ENCODE measurements at regions not wholly inside any gene's neighbourhood (a gene's known extent, or its start where the extent isn't known, plus 50 kb on each side); places are given as distances from the start of the nearest gene placed in this dataset.

DNA sequence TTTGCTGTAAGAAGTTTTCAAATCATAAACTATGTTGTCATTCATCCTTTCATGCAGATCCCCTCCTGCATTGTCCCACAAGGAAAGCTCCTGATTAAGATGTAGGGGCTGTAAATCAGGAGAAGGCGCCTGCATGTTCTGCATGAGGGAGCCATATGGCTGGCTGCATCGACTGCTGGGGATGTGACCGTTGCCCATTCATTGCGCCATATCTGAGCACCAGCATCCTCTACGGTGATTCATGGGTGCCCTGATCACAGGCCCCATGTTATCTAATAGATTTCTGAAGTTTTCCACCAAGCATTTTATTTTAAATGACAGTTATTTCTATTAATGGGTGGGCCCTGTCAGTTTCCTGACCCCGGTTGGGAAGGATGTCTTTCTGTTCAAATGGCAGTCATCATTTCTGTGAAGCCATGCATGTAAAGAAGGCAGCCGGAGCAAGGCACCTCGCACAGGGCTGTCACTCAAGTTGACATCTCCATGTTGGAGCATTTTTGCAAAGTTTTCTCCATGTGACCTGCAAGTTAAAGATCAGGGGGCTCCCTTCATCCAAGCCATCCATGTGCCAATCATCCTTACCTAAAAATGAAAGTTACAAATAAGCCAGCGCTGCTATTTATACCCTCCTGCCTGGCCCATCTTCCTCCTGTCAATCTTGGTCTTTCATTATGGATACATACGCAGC is 128.8 kb downstream of the TEX36 start:
- no peak overlapping the region for H3K4me2 ChIP-seq (ENCODE audit: low read length)
- no peaks in the 10 kb centered on the region for H3K79me2 ChIP-seq (ENCODE audit: insufficient read depth, low read length)
- H3K4me3 ChIP-seq (replicated peaks in 1 of 2; ENCODE audit: low read depth in 1 of 2, low read length in 2 of 2): no peak overlapping the region
- no peak overlapping the region for H2AFZ ChIP-seq (ENCODE audit: low read depth, low read length, poor library complexity, severe bottlenecking)
- TF ChIP-seq ZNF274 (IDR thresholded peaks at IDR 0.05; ENCODE audit: low read depth, low read length): no peak
- TF ChIP-seq EGR1 (IDR thresholded peaks at IDR 0.05; ENCODE audit: low read depth): no peak
- TF ChIP-seq, protein P1, sequence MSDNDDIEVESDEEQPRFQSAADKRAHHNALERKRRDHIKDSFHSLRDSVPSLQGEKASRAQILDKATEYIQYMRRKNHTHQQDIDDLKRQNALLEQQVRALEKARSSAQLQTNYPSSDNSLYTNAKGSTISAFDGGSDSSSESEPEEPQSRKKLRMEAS (IDR thresholded peaks at IDR 0.05): no peak
- no peak for TF ChIP-seq EZH2phosphoT487 (IDR thresholded peaks at IDR 0.05; ENCODE audit: borderline replicate concordance)
- TF ChIP-seq, protein P2, sequence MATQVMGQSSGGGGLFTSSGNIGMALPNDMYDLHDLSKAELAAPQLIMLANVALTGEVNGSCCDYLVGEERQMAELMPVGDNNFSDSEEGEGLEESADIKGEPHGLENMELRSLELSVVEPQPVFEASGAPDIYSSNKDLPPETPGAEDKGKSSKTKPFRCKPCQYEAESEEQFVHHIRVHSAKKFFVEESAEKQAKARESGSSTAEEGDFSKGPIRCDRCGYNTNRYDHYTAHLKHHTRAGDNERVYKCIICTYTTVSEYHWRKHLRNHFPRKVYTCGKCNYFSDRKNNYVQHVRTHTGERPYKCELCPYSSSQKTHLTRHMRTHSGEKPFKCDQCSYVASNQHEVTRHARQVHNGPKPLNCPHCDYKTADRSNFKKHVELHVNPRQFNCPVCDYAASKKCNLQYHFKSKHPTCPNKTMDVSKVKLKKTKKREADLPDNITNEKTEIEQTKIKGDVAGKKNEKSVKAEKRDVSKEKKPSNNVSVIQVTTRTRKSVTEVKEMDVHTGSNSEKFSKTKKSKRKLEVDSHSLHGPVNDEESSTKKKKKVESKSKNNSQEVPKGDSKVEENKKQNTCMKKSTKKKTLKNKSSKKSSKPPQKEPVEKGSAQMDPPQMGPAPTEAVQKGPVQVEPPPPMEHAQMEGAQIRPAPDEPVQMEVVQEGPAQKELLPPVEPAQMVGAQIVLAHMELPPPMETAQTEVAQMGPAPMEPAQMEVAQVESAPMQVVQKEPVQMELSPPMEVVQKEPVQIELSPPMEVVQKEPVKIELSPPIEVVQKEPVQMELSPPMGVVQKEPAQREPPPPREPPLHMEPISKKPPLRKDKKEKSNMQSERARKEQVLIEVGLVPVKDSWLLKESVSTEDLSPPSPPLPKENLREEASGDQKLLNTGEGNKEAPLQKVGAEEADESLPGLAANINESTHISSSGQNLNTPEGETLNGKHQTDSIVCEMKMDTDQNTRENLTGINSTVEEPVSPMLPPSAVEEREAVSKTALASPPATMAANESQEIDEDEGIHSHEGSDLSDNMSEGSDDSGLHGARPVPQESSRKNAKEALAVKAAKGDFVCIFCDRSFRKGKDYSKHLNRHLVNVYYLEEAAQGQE (IDR thresholded peaks at IDR 0.05; ENCODE audit: low read depth): no peak
- TF ChIP-seq EZH2 (IDR thresholded peaks at IDR 0.05): no peak
- no peak for TF ChIP-seq POLR2AphosphoS5 (IDR thresholded peaks at IDR 0.05; ENCODE audit: low read depth, low read length)
- TF ChIP-seq, protein P3, sequence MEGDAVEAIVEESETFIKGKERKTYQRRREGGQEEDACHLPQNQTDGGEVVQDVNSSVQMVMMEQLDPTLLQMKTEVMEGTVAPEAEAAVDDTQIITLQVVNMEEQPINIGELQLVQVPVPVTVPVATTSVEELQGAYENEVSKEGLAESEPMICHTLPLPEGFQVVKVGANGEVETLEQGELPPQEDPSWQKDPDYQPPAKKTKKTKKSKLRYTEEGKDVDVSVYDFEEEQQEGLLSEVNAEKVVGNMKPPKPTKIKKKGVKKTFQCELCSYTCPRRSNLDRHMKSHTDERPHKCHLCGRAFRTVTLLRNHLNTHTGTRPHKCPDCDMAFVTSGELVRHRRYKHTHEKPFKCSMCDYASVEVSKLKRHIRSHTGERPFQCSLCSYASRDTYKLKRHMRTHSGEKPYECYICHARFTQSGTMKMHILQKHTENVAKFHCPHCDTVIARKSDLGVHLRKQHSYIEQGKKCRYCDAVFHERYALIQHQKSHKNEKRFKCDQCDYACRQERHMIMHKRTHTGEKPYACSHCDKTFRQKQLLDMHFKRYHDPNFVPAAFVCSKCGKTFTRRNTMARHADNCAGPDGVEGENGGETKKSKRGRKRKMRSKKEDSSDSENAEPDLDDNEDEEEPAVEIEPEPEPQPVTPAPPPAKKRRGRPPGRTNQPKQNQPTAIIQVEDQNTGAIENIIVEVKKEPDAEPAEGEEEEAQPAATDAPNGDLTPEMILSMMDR (IDR thresholded peaks at IDR 0.05 in 2 of 3, conservative IDR thresholded peaks at IDR 0.05 in 1 of 3; ENCODE audit: borderline replicate concordance in 1 of 3, insufficient read depth in 1 of 3, low read depth in 2 of 3, low read length in 2 of 3): no peak
- TF ChIP-seq SIN3A (IDR thresholded peaks at IDR 0.05; ENCODE audit: low read depth): no peak
- TF ChIP-seq CEBPB (IDR thresholded peaks at IDR 0.05; ENCODE audit: low read depth): no peak
- no peak for TF ChIP-seq SRF (IDR thresholded peaks at IDR 0.05; ENCODE audit: low read depth)
- no peak for TF ChIP-seq JUND (IDR thresholded peaks at IDR 0.05)
- TF ChIP-seq, protein P4, sequence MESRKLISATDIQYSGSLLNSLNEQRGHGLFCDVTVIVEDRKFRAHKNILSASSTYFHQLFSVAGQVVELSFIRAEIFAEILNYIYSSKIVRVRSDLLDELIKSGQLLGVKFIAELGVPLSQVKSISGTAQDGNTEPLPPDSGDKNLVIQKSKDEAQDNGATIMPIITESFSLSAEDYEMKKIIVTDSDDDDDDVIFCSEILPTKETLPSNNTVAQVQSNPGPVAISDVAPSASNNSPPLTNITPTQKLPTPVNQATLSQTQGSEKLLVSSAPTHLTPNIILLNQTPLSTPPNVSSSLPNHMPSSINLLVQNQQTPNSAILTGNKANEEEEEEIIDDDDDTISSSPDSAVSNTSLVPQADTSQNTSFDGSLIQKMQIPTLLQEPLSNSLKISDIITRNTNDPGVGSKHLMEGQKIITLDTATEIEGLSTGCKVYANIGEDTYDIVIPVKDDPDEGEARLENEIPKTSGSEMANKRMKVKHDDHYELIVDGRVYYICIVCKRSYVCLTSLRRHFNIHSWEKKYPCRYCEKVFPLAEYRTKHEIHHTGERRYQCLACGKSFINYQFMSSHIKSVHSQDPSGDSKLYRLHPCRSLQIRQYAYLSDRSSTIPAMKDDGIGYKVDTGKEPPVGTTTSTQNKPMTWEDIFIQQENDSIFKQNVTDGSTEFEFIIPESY (IDR thresholded peaks at IDR 0.05; ENCODE audit: extremely low read depth, insufficient replicate concordance, low read length): no peak
- TF ChIP-seq YY1 (IDR thresholded peaks at IDR 0.05; ENCODE audit: extremely low read depth, insufficient replicate concordance, low read depth, low read length): no peak
- no peak for TF ChIP-seq POLR2A (IDR thresholded peaks at IDR 0.05; ENCODE audit: borderline replicate concordance, extremely low read depth, insufficient read depth, insufficient read length)
- TF ChIP-seq FOSL1 (IDR thresholded peaks at IDR 0.05; ENCODE audit: low read depth): no peak
- H3K27me3 ChIP-seq (ENCODE audit: insufficient read depth, low read length): peaks cover 93% of the 10 kb centered on the region
- no peak overlapping the region for H3K27ac ChIP-seq (ENCODE audit: low read depth, low read length)
- no peaks in the 10 kb centered on the region for H3K9me3 ChIP-seq (ENCODE audit: control insufficient read depth in 1 of 2, insufficient read depth in 1 of 2, low read depth in 1 of 2, low read length in 2 of 2)
- DNase-seq (ENCODE audit: low read depth, low spot score) (no peak), ATAC-seq (no peak)
- H4K20me1 ChIP-seq (ENCODE audit: insufficient read depth): no peaks in the 10 kb centered on the region
- ChIA-PET RAD21 (ENCODE audit: low non-redundant PET in 1 of 2, low total read pairs in 2 of 2, uncharacterized antibody in 2 of 2, unreplicated experiment in 2 of 2) (no interaction called here), POLR2A (no interaction called here), CTCF (no interaction called here)
- no peaks in the 10 kb centered on the region for H3K9me2 ChIP-seq (ENCODE audit: insufficient read depth)
- no peaks in the 10 kb centered on the region for H3K36me3 ChIP-seq (ENCODE audit: control insufficient read depth in 1 of 2, insufficient read depth in 2 of 2, low read length in 2 of 2)
- no peak overlapping the region for H3K9ac ChIP-seq (ENCODE audit: low read length)
- no TSS peak for BruUV-seq (replicated peaks)
- no peaks in the 10 kb centered on the region for H3K4me1 ChIP-seq (ENCODE audit: control insufficient read depth in 1 of 2, insufficient read depth in 2 of 2, low read length in 2 of 2)
- intact Hi-C loops (cut with micrococcal nuclease): no loop called here

Measured in HCT116 (cell line).